ENCODE measurements at regions not wholly inside any gene's neighbourhood (a gene's known extent, or its start where the extent isn't known, plus 50 kb on each side); places are given as distances from the start of the nearest gene placed in this dataset.

DNA sequence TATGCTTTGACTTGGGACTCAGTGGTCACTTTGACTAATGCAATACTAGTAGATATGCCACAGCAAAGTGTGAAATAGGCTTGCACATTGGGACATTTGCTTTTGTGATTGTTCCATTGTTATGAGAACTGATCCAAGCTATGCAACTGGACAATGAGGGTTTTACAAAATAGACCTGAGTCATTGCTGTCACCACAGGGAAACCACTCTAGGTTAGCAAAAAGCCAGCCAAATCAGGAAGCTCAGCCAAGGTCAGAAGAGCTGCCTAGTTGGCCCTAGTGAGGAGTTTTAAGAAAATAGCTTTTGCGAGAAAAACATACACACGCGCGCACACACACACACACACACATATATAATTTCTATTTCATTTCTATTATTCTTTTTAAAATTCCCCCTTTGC lies 452.4 kb upstream of the CDH7 start:
- TF ChIP-seq, protein P1, sequence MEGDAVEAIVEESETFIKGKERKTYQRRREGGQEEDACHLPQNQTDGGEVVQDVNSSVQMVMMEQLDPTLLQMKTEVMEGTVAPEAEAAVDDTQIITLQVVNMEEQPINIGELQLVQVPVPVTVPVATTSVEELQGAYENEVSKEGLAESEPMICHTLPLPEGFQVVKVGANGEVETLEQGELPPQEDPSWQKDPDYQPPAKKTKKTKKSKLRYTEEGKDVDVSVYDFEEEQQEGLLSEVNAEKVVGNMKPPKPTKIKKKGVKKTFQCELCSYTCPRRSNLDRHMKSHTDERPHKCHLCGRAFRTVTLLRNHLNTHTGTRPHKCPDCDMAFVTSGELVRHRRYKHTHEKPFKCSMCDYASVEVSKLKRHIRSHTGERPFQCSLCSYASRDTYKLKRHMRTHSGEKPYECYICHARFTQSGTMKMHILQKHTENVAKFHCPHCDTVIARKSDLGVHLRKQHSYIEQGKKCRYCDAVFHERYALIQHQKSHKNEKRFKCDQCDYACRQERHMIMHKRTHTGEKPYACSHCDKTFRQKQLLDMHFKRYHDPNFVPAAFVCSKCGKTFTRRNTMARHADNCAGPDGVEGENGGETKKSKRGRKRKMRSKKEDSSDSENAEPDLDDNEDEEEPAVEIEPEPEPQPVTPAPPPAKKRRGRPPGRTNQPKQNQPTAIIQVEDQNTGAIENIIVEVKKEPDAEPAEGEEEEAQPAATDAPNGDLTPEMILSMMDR (IDR thresholded peaks at IDR 0.05; ENCODE audit: low read length), result no peak
- TF ChIP-seq EZH2 (optimal IDR thresholded peaks at IDR 0.05; ENCODE audit: low read depth, low read length) (no peak), EZH2phosphoT487 (IDR thresholded peaks at IDR 0.05; ENCODE audit: low read length) (no peak)

Measured in MM.1S (cell line).